ENCODE measurements at regions not wholly inside any gene's neighbourhood (a gene's known extent, or its start where the extent isn't known, plus 50 kb on each side); places are given as distances from the start of the nearest gene placed in this dataset.
"Not testable (repeated sequence)": the region's sequence is repeated elsewhere in the genome, so short reads cannot be mapped to it uniquely, and the experiment has no call there.

DNA sequence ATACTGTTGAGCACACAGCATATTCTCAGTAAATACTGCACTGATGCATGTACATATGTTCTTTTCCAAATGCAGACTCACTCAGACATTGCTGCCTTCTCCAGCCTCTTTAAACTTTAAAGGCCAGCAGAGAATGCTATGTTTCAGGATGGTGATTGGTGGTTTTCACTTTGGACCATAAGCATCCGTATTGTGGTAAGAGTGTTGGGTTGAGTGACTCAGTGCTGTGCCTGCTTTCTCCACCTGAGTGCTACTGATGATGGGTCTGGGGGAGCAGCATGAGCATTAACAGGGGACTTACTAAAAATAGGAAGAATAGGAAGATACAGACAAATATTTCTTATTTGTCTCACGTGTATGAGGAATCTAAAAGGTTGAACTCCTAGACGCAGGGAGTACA is 56.3 kb upstream of the ZNF92 start:
- no peak for DNase-seq

DNA sequence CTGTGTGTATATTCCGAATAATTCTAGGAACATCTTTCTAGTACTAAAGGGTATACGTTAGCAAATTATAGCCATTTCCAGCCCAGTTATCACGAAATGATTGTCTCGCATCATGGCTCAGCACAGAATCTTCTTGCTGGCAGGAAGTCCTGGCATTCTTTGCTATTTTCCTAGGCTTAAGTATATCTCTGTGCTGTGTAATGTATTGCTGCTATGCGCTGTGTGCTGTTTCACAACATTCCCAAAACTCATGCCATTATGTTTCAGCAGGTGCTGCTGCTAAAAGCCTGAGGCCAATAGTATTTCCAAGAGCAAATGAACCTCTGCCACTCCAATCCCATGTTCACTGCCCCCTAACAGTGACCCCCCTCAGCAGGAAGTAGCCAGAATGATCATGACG is 62.9 kb upstream of the ZNF92 start:
- no peak for DNase-seq

DNA sequence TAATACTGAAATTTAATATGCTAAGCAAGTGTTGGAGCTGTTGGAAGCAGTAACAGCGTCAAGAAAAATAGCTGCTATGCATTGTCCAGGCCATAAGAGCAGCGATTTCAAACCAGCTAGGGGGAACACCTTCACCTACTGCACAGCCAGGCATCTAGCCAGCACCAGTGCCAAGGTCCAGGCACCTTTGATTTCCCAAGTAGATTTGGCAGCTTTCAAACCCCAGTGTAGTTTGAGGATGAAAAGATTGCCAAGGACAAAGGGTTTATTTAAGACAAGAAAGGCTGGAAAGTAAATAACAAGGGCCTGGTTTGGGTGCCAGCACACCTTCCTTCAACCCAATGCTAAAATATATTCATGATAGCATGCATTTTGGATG is 65.4 kb upstream of the ZNF92 start:
- DNase-seq = no peak

DNA sequence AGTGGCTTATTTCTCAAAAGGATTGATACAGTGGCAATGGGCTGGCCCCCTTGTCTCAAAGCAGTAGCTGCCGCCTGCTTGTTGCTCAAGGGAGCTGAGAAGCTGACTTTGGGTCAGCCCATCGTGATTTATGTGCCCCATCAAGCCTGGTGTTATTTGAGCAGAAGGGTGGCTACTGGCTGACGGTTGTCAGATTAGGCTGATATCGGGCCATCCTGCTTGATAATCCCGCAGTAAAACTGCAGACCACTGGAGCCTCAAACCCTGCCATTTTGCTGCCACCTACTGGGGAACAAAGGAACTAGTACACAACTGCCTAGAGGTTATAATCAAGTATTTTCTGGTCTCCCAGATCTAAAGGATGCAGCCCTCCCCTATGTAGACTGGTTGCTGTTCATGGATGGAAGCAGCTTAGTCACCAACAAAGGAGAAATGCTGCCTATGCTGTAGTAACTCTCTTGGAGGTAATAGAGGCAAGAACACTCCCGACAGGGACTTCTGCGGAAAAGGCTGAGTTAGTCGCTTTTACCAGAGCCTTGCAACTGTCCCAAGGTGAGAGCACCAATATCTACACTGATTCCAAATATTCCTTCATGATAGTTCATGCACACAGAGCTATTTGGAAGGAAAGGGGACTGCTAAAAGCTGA is 65.9 kb upstream of the ZNF92 start:
- peak; percentile 79 for DNase-seq

DNA sequence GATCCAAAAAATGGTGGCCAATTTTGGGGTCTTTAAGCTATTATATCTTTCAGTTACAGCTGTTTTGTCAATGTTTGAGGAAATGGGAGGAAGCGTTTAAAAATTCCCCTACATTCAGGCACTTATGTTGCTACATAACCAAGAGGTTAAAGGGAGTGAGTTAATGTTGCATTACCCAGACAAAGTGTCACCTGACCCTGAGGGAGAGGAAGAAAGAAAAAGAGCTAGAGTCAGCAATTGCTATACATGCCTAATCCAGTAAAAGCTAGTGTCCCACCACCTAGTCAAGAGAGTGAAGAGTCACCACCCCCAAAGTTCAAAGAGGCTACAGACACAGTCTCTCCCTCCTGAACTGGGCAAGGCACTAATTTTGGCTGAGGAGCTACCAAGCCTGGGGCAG is 69.5 kb upstream of the ZNF92 start:
- DNase-seq = no peak

DNA sequence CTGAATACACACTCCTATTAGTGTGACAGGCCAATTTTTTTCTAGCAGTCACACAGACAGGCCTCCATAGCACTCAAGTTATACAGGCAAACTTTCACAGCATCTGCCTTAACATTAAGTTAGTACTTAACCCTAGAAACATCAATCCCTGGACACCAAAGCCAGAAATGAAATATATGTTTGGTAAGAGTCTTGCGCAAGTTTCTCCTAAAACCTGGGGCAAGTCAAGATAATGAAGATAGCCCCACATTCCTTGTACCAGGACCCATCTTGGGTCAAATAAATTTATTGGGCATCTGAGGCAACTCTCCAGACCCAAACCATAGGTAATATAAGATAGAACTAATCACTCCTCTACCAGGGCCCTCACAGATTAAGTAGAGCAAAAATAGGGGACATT is 70.8 kb upstream of the ZNF92 start:
- DNase-seq = no peak

DNA sequence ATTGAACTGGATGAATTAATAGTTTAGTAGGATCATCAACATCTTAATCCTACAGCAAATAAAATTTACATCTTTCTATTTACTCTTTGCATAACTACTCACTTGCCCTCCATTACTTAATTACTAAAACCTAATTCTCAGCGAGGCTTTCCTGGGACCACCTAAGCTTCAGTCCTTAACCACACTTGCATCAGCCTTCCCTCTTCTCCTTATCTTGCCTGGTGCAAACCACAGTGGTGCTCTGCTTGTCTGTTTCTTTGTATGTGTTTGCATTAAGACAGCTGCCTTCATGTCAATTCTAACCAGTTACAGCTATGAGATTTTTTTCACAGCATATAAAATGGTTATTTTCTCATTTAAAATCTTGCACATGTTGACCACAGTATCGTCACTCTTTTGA is 72.6 kb upstream of the ZNF92 start:
- no peak for DNase-seq

DNA sequence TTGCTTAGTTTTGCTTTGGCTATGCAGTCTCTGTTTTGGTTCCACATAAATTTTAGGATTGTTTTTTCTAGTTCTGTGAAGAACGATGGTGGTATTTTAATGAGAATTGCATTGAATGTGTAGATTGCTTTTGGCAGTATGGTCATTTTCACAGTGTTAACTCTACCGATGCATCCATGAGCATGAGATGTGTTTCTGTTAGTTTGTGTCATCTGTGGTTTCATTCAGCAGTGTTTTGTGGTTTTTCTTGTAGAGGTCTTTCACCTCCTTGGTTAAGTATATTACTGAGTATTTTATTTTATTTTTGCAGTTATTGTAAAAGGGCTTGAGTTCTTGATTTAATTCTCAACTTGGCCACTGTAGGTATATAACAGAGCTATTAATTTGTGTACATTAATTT is 78.2 kb upstream of the ZNF92 start:
- DNase-seq = no peak

DNA sequence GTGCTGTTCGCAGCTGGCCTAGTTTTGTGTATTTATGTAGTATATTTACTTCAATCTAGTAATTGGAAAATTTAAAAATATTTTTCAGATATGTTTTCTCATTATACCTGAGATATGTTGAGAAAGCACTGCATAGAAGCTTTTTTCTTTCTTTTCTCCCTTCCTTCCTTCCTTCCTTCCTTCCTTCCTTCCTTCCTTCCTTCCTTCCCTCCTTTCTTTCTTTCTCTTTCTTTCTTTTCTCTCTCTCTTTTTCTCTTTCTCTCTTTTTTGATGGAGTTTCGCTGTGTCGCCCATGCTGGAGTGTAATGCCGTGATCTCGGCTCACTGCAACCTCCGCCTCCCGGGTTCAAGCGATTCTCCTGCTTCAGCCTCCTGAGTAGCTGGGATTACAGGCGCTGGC is 83.3 kb upstream of the ZNF92 start:
- not testable (repeated sequence) for DNase-seq

DNA sequence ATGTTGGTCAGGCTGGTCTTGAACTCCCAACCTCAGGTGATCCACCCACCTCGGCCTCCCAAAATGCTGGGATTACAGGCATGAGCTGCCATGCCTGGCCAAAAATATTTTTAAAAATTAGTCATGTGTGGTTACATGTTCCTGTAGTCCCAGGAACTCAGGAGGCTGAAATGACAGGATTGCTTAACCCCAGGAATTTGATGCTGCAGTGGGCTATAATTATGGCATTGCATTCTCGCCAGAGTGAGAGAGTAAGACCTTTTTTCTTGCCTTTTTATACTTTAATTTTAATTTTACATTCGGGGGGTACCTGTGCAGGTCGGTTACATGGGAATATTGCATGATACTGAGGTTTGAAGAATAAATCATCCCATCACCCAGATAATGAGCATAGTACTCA is 86.6 kb upstream of the ZNF92 start:
- no peak for DNase-seq

DNA sequence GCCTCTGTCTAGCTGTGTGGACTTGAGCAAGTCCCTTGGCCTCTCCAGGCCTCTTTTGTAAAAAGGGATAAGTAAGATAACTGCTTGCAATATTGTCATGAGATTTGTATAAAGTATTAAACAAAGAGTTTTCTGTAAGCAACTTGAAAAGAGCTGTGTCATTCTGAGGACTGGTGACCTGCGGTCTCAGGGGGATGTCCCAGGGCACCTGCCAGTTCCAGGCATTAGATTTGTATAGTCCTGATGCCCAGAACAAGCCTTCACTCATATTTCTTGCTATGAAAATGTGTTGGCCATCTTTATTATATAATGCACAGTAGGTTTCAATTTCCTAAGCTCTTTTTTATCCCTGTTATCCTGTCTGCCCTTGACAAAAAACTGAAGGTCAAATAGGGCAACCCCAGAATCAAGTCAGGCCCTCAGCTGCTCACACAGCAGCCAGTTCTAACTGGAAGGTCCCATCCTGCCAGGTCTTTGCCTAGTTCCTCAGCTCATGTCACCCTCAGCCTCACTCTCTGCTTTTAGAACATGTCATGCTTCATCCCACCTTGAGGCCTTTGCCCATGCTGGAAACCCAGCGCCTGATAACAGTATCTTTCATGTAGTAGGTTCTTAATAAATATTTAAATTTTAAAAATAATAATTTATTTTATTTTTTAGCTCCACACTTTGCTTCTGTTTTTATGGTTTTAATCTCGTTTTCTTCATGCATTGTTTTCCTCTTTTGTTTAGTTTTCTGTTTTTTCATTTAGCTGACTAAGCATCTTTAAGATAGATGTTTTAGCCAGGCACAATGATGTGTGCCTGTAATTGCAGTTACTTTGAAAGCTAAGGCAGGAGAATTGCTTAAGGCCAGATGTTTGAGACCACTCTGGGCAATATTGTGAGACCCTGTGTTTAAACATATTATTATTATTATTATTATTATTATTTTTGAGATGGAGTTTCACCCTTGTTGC is 87.5 kb upstream of the ZNF92 start:
- DNase-seq = no peak

DNA sequence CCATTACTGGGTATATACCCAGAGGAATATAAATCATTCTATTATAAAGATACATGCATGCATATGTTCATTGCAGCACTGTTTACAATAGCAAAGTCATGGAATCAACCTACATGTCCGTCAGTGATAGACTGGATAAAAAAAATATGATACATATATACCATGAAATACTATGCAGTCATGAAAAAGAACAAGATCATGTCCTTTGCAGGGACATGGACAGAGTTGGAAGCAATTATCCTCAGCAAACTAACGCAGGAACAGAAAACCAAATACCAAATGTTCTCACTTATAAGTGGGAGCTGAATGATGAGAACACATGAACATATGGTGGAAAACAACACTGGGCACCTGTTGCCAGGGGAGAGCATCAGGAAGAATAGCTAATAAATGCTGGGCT is 88.4 kb upstream of the ZNF92 start:
- not testable (repeated sequence) for DNase-seq

DNA sequence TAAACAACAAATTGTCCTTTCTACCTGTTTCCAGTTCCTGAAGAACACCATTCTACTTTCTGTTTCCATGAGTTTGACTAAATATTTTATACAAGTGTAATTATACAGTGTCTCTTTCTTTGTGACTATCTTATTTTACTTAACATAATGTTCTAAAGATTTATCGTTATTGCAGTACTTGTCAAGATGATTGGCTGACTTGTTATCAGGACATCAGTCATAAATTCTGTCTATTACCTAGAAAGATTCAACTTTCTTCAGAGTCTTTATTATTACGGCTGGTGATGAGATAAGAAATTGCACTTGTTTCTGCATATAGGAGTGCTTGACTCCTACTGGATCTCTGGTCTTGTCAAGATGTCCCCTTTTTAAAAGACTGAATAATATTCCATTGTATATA is 93.9 kb upstream of the ZNF92 start:
- DNase-seq = no peak

DNA sequence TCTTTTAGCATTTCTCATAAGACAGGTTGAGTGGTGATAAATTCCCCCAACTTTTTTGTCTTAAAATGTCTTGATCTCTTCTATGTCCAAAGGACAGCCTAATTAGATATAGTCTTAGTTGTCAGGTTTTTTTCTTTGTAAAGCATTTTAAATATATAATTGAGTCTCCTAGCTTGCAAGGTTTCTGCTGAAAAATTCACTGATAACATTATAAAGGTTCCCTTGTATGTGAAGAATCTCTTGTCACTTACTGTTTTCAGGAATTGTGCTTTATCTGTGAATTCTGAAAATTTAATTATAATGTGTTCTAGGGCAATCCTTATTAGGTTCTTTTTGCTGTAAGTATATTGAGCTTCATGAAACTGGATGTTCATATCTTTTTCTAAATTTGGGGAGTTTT is 96.8 kb upstream of the ZNF92 start:
- no peak for DNase-seq

DNA sequence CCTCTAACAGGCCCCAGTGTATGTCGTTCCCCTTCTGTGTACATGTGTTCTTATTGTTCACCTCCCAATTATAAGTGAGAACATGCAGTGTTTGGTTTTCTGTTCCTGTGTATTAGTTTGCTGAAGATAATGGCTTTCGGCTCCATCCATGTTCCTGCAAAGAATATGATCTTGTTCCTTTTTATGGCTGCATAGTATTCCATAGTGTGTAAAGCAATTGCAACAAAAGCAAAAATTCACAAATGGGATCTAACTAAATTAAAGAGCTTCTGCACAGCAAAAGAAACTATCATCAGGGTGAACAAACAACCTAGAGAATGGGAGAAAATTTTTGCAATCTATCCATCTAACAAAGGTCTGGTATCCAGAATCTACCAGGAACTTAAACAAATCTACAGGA is 102.2 kb upstream of the ZNF92 start:
- not testable (repeated sequence) for DNase-seq

DNA sequence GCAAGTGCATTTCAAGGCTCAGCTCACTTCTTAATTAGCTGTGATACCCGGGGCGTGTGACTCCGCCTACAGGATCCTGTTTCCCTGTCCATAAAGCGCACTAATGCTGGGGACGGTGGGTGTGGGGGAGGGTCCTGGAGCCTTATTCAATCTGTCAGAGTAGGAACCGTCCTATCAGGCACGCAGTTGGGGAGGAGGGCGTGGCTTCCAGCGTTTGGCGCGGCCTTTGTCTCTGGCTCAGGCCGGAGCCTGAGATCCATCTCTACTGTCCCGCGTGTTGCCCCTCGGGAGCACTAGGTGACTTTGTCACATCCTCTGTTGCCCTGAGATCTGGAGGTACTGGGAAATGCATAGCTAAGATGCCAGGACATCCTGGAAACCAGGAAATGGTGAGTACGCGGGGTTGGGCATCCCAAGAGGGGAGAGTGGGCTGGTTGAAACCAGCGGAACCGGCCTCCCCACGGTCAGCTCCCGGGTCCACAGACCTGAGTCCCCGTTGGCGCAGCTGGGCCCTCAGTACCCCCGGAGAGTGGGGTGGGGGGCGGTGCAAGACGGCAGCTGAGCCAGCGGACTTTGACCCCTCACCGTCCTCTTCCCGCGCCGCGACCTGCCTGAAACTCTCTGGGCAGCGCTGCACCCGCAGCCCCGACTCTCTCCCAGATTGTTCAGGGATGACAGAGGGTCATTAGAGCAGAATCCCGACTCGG is 104.4 kb upstream of the ZNF92 start:
- DNase-seq = peak; percentile 97

DNA sequence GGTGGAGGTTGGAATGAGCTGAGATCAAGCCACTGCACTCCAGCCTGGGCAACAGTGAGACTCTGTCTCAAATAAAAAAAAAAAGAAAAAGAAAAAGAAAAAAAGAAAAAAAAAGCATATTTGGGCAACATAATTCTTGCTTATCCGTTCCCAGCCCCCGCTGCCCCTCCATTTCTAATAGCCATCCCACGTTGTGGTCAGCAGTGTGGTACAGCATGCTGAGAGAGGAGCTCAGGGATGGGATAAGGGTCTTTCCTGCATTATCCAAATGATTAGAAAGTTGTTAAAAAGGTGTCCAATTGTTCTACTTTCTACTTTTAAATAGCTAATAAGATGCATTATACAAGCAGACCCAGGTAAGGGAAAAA is 104.9 kb upstream of the ZNF92 start:
- no peak for DNase-seq

DNA sequence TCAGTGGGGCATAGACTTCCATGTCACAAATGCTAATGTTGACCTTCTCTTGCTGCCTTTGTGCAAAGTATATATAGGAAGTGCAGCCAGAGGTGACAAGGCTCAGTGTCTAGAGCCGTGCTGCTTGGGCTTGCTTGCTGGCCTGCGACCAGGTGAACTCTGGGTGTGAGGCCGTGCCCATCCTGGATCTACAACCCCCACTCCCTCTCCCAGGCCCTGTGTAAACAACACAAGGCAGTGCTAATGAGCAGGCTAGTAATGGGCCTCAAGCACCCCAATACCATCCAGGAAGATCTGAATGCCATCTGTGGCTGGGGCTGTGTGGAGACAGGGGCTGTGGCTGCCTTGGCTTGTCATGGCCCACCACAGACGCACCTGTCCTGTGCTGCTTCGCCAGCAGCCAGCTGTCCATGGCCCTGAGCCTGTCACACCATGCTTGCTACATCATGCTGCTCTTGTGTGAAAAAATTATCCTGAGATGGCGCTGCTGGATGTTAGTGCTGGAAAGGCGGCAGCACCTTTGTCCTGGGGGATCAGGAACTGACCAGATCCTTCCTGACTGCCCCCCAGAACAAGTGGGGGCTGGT is 107.6 kb upstream of the ZNF92 start:
- no peak for DNase-seq

DNA sequence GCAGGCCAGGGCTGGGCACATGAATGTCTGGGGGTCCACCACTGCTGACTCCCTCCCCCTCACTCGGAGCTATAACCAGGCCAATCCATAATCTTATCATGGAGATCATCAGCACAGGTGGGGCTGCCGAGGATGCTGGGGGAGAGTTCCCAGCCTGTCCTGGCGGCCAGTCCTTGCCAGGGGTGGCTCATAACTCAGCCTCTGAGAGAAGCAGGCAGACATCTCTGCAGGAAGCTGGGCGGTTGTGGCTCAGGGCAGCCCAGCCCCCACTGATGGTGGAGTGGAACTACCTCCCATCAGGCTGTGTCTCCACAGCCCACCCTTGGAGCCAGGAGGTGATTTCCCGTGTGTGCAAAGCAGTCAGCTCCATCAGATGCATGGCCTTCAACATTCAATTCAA is 109.4 kb upstream of the ZNF92 start:
- no peak for DNase-seq

DNA sequence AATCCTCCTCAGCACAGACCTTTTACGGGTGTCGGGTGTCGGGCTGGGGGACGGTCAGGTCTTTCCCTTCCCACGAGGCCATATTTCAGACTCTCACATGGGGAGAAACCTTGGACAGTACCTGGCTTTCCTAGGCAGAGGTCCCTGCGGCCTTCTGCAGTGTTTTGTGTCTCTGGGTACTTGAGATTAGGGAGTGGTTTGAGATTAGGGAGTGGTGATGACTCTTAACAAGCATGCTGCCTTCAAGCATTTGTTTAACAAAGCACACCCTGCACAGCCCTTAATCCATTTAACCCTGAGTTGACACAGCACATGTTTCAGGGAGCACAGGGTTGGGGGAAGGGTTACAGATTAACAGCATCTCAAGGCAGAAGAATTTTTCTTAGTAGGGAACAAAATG is 113.0 kb upstream of the ZNF92 start:
- not testable (repeated sequence) for DNase-seq

DNA sequence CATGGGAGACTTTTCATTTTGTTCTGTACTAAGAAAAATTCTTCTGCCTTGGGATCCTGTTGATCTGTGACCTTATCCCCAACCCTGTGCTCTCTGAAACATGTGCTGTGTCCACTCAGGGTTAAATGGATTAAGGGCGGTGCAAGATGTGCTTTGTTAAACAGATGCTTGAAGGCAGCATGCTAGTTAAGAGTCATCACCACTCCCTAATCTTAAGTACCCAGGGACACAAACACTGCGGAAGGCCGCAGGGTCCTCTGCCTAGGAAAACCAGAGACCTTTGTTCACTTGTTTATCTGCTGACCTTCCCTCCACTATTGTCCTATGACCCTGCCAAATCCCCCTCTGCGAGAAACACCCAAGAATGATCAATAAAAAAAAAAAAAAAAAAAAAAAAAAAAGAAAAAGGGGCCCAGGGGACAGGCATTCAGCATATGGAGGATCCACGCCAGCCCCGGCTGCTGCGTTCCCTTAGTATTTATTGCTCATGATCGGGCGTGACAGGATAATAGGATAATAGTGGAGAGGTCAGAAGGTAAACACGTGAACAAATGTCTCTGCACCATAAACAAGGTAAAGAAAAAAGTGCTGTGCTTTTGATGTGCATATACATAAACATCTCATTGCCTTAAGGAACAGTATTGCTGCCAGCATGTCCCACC is 113.7 kb upstream of the ZNF92 start:
- not testable (repeated sequence) for DNase-seq

DNA sequence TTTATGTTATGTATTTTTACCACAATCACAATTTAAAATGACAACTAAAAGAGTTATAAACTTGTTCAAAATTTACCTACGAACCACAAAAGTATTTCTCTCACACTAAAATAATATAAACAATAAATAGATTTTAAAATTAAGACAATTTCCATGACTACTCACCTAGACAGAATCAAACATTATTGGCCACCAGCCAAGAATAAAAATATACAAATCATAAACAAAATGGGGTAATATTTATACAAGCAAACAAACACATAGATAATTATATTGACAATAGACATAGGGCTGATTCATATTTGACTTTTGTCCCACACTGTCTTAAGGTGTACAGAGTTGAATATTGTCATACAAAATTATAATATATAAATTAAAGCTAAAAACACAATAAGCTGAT is 119.6 kb upstream of the ZNF92 start:
- DNase-seq = no peak
